Renal cortex interstitium (tissue), 11 donors: ENCODE measurements at regions not wholly inside any gene's neighbourhood (a gene's known extent, or its start where the extent isn't known, plus 50 kb on each side); places are given as distances from the start of the nearest gene placed in this dataset.
"Not testable (repeated sequence)": the region's sequence is repeated elsewhere in the genome, so short reads cannot be mapped to it uniquely, and the experiment has no call there.

ENCODE experiments used
- DNase-seq, 11 donors: peaks; one replicate each; pipeline ENCODE4 v3.0.0-alpha.2; 2013; ENCODE audit warnings: low read depth in 9 of 11, low spot score in 4 of 11; ENCODE audit errors: extremely low read depth in 1 of 11

DNA sequence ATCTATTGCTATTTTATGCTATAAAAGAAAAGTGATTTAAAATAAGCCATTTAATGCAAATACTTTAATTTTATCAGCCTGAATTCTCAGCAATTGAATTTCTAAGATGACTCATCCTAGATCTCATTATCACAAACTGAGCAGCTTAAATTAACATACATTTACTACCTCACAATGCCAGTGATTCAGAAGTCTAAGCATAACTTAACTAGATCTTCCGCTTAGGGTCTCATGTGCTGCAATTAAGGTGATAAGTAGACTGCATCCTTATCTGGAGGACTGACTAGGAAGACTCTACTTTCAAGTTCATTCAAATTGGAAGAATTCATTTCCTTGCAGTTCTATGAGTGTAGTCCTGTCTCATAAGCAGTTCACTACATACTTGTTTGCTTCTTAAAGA, 286.6 kb downstream of the COL11A1 start:
- DNase-seq = no peak

GRCh38 chr1:102800406-102800805, 307.9 kb downstream of the COL11A1 start:
- no peak for DNase-seq

DNA sequence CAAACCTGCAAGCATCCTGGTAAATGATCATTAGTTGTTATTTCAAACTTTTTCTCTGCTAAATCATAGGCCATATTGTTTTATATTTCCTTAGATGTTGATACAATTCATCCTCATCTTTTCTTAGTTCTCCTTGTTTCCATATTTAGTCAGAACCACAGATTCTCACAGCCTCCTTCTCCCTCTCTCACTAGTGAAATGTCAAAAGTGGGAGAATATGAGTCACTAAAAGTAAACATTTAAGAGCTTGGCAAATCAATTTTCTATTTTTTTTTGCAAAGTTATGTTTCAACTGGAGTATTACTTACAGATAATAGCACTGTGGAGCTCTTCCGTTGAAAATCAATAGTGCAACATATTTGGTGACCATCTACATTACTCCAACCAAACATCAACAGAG, 308.8 kb downstream of the COL11A1 start:
- no peak for DNase-seq

GRCh38 chr1:102798718-102799117, 309.6 kb downstream of the COL11A1 start:
- no peak for DNase-seq

GRCh38 chr1:102796429-102796828, 311.9 kb downstream of the COL11A1 start:
- DNase-seq = no peak

DNA sequence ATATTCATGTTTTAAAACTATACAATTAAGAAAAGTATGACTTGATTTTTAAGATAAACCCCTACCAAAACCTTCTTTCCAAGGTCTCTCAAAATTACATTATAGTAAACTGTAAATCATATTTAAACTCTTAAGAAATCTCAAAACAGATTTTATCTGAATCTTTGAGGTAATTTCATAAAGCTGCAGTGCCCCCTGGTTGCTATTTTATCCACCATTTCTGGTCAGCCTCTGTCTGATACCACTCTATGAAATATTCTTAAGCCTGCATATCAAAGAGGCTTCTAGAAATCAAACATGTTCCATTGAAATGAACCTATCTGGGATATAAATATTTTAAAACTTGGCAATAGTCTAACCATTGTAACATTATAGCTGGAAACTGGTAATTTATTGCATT, 317.3 kb downstream of the COL11A1 start:
- DNase-seq = no peak

GRCh38 chr1:102789951-102790350, 318.4 kb downstream of the COL11A1 start:
- not testable (repeated sequence) for DNase-seq

DNA sequence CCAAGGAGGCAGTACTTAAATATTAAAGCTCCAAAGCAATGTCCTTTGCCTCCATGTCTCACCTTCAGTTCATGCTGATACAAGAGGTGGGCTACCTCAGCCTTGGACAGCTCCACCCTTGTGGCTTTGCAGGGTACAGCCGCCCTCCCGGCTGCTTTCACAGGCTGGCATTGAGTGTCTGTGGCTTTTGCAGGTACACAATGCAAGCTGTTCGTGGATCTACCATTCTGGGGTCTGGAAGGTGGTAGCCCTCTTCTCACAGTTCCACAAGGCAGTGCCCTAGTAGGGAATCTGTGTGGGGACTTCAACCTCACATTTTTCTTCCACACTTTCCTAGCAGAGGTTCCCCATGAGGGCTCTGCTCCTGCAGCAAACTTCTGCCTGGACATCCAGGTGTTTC, 324.8 kb downstream of the COL11A1 start:
- no peak for DNase-seq

- no peak for DNase-seq
Measured at GRCh38 chr1:102782144-102782543, 326.2 kb downstream of the COL11A1 start.

DNA sequence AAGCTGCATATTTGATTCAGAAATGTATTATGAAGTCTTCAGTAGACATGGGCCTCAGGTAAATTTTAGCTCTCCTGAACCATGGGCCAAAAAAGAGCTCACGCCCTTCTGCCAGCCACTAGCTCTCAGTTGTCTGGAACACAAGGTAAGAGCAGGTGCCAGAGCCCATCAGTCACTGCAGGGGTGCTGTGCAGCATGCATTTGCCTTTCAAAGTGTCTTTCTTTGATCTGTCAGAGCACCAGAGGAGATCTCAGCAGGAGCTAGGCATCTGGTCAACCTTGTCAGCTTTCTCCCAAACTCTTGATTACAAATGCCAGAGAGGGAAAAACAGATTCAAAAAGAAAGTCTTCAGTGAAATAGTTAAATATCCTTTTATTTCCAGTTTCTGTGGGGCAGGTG, 332.3 kb downstream of the COL11A1 start:
- DNase-seq = no peak

- no peak for DNase-seq
Measured at GRCh38 chr1:102772831-102773230, 335.5 kb downstream of the COL11A1 start.

DNA sequence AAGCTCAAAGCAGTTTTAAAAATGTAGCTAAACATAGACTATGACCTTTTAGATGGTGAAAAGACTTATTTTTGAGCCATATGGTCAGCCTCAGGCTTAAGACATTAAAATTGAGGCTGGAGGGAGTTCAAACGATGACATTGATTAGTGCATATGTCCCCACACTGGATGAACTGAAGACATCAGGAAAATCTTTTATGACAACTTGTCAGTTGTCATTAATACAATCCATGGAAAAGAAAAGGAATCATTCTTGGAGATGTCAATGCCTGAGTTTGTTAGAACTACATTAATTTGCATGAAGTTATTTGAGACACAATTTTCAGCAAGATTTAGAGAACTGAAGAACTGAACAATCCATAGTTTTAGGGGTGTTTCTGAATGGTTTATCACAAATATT, 349.9 kb downstream of the COL11A1 start:
- DNase-seq = no peak

- no peak for DNase-seq
Measured at GRCh38 chr1:102757363-102757762, 351.0 kb downstream of the COL11A1 start.

DNA sequence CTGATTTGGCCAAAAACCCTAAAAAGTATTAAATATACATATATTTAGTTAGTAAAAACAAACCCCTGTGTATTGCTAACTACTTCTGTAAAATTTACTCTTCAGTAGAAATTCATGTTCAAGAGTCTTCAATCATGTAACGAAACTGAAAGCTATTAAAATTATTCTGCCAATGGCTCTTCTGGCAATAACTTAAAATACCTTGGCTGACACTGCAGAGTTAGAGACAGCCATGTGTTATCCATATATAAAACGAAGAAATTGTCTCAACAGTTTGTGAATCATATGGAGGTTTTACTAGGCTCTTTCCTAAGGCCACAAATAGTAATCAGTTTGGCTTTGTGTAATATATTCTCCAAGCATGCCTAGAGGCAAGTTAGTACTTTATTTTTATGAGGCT, 357.2 kb downstream of the COL11A1 start:
- no peak for DNase-seq

GRCh38 chr1:102742426-102742825, 365.9 kb downstream of the COL11A1 start:
- no peak for DNase-seq

DNA sequence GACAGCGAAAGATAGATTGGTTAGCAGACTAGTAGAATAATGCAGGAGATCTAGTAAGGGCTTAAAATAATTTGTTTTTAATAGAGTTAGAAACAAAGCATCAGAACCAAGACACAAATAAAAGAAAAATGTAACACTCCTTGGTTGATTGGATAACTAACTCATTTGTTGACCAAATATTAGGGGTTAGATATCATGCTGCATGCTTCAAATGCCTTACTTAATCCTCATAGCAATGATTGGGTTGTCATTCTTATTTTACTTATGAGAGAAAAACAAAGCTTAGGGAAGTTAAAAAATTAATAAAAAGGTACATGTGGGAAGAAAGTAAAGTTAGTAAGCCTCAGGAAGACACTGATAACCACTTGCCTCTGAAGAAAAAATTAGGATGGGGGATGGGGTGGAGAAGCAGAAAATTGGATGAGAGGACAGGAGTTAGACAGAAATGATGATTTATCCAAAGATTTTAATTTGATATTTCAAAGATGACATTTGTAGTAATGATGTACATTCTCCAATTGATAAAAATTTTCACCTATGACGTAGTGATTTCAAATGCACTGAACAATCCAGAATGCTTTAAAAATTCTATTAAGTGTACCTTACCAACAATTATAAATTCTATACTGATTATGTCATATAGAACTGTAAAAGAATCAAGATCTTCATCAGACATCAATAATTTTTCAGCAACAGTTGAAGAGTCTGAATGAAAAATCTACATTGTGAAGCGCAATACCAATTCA, 374.7 kb downstream of the COL11A1 start:
- no peak for DNase-seq

GRCh38 chr1:102732927-102733326, 375.4 kb downstream of the COL11A1 start:
- no peak for DNase-seq

DNA sequence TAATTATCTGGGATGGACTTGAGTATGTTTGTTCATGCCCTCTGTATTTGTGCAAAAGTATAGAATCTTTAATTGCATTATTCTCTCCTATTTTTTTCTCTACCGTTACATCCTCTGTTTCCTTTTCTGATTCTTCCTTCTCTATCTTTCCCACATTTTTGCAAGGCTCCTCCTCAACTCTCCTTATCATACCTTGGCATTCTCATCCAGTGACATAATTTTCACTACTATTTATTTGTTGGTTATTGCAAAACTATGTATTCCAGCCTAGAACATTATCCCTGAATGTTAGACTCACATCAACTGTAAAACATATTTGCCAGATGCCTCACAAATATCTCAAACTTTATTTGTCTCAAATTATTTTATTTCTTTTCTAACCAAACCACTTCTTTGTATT, 381.9 kb downstream of the COL11A1 start:
- DNase-seq = no peak

- DNase-seq = no peak
Measured at GRCh38 chr1:102724741-102725140, 383.6 kb downstream of the COL11A1 start.

GRCh38 chr1:102715150-102715549, 393.2 kb downstream of the COL11A1 start:
- no peak for DNase-seq

DNA sequence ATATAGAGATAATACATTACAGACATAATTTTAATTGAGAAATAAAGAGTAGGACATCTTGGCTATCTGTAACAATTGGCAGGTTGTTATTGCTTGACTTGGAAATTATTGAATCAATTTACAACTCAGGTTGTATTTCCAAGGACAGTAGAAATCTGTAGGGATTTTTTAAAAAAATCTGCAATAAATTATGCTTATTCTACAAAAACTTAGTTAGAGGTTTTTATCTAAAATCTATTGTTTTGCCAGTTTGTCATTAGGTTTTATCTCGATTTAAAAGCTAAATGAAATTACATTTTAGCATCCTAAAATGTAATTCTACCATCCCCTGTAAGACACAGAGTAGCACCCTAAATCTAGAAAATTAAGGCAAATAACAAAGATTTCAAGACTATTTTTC, 408.8 kb downstream of the COL11A1 start:
- DNase-seq = no peak
